ENCODE measurements at regions not wholly inside any gene's neighbourhood (a gene's known extent, or its start where the extent isn't known, plus 50 kb on each side); places are given as distances from the start of the nearest gene placed in this dataset.
A peak's percentile ranks its signal among the peaks of the same experiment; 100 is the strongest.

DNA sequence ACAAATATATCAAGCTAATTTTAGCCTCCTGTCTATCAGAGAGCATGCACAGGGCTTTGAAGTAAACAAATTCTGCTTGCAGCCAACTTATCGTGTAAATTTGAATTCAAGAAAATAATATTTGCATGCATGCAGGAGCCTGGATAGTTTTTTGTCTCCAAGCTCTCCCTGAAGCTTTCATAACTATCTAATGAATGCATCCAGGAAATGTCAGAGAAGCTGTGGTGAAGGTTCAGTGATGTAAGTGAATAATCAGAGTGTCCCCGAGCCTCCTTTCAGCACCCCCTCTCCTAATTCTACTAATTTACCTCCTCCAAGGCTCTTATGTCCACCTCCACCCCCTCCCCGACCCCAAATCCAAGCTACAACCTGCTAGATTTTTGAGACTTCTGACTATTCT lies 172.0 kb upstream of the ZNF32 start:
- no peak for DNase-seq (ENCODE audit: low read depth in 2 of 2)

DNA sequence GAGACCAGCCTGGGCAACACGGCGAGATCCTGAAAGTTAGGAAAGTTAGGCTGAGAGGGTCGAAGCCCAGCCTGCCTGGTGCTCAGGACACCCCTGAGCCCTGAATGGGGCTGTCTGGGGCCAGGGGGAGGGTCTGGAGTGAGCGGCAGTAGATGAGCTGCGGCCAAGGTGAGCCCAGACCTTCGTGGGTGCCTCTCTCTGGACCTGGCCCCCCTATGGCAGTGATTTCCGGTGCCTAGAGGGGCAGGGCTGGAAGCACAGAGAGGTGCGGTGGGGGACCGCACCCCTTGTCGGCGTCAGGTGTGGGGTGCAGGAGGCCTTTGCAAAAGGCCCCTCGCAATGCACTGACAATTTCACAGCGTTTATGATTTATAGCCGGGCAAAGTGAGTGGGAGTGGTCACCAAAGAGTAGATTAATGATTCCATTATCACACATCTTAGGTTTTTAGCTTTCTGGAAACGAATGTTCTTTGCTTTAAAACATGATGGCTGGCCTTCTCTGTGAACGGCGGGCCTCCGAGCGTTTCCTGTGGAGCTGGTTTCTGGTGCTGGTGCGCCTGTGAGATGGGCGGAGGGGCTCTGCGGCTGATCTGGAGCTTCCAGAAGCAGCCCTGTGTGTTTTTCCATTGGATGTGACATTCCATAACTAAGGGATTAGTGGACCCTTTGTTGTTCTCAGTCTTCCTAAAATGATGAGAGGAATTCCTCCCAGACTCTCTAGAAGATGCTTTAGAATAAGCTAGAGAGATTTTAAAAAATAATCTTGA lies 171.0 kb upstream of the ZNF32 start:
- DNase-seq (ENCODE audit: low read depth in 2 of 2), result no peak

DNA sequence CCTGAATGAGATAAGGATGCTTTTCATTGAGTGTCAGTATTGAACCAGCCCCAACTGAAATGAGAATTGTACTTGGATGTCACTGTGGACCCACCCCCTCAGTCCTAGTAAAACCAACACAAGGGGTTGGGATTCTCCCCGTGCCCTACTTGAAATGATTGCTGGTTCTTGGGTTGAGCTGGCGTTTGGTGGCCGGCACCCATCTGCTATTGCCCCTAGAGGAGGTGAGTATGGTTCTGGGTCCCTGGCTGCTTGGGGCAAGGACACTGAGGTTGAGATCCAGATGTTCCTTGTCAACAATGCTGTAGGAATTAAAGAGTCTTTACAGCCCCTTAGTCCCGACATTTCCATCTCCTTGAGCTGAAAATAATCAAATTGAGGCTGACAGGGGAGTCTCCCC lies 170.0 kb upstream of the ZNF32 start:
- DNase-seq (ENCODE audit: low read depth in 2 of 2), result no peak

DNA sequence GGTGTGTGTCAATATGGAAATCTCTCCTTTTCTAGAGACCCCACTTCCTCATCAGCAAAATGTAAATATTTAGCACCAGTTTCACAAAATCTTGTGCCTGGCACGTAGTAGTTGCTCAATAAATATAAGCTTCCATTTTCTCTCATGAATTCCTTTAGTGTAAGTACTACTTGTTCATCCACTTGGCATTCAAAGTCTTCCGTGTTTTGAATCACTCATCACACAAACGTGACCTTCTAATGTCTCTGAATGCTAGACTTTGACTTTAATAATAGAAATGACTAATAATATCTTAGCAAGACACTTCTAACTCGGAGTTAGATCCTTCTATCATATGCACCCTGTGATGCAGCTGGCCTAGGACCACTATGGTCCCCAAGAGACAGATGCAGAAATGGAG lies 168.7 kb upstream of the ZNF32 start:
- no peak for DNase-seq (ENCODE audit: low read depth in 2 of 2)

DNA sequence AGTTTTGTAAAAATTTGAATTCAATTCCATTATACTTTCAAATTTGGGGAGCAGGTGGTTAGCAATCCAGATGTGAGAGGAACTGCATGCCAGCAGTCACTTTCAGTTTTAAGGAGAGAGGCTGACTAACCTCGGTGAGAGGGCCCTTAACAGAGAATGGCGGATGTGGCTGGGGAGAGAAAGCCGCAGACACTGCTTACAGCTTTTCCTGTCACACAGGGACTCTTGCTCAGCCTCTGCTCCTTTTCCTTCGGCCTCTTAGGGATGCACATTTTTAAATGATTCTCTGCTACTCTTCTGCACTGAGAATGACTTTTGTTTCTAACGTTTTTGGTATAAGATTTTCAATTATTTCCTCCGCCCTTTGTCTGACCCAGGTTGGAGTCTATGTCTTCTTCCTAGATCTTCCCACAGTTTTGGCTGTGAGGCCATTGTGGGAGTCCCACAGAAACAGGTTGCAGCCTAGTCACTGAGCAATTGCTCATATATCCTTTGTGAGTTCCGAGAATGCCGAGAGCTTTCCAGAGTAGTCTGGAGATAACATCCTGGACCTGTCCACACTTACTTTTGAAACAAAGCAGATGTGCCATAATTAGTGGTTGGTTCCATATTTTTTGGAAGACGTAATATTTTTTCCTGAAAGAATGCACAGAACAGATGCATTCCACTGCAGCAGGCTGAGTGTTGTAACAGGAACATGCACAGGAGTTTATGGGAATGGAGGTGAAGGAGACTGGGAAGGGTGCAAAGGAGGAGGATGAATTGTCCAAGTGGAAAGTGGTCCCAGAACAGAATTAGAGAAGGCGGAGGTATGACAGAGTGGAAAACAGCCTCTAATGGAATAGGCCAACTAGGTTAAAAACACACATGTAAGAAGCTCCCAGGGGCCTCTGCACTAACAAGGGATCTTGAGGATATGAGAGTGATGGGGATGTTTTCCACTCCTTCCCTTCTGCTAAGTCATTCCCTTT lies 168.0 kb upstream of the ZNF32 start:
- DNase-seq (ENCODE audit: low read depth in 2 of 2), result peak; percentile 66 to 73

DNA sequence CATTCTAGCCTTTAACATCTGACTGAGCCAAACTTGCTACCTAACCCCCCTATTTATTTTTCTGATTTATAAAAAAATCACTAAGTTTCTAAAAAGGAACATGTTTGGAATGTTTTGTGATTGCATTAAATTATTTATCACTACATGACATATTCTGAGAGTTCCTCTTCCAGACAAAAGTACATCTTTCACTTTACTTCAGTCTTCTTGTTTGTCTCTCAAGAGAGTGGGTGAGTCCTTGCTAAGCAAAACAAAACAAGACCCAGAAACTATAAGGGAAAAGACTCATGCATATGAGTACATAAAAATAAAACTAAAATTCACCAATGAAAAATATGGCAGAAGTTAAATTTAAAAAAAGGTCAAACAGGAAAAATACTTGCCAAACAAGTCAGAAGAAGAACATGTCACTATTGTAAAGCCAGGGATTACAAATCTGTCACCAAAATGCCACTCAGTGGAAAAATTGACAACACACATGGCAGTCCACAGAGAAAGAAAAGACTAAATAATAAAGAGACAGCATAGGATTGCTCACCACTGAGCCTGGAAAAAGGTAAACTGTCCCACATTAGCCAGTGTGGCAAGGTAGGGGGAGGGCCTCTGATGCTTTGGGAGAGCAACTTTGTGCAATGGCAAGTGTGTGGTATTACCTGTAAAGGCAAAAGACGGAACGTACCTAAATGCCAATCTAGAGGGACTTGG lies 166.7 kb upstream of the ZNF32 start:
- no peak for DNase-seq (ENCODE audit: low read depth in 2 of 2)

DNA sequence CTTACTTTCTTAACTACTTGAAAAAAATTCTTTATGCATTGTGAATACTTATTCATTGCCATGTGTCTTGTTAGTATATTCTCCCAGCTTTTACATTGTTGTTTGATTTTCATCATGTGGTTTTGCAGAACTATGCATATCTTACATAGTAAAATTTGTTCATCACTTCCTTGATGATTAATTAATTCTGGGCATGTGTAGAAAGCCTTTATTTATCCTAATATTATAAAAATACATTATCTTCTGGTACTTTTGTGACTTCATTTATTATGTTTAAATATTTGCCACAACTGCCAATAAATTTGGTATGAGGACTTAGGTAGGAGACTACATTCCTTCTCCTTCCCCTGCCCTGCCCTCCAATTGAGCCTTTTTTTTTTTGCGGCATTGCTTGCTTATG lies 166.0 kb upstream of the ZNF32 start:
- no peak for DNase-seq (ENCODE audit: low read depth in 2 of 2)

DNA sequence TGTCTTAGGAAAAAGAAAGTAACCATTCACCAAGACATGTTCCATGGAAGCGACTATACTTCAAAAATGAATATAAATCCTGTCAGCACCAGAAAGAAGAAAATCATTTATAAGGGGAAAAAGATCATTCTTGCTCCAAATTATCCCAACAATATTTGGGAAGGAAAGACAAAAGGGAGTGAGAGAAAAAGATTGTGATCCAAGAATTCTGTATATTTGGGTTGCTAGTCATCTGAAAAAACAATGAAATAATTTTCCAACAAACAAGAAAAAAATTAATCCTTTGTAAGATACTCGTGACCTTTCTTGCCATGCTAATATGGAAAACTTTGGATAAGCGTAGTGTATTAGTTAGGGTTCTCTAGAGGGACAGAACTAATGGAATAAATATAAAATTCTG lies 163.2 kb upstream of the ZNF32 start:
- no peak for DNase-seq (ENCODE audit: low read depth in 2 of 2)

DNA sequence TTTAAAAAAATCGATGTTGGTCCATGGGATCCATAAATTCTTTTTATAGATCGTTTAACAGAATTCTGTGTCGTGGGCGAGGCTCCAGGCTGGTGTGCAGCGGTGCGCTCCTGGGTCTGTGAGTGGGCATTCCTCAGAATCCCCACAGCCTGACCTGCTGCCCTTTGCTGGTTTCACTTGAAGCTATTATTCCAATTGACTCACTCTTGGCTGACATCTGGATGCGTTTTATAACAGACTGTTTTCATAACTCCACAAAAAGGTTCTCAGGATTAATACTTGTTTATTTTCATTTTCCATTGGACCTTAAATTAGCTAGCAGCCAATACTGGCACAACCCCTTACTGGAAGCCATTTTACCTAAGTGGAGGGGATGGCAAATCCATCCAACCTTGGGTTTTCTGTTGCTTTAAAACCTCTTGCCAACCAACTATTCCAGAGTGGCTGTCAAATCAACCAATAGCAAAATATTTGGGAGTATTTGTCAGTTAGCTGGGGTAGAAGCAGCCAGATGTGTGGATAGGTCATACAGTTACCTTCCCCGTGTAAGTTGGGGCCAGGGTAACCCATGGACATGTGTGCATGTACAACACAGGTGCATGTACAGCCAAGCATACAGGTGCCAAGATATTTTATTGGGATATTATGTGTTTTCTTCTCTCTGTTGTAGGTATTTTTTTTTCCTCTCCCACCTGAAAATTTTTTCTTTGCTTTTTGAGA lies 160.7 kb upstream of the ZNF32 start:
- no peak for DNase-seq (ENCODE audit: low read depth in 2 of 2)

DNA sequence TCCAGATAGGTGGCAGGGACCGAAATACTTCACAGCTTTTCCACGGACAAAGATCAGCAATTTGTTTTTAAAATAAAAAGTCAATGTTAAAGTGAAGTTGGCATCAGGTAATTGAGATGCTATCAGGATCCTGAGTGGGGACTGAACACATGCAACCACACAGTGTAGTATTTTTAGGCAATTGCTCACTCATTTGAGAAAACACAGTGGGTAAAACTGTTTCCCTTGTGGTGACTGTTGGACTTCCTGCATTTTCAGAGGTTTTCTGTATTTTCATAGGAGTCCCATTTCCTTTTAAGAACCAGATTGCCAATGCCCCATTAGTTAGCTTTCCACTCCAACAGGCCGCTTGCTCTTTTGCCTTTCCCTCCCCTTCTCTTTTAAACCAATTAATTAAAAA lies 159.5 kb upstream of the ZNF32 start:
- DNase-seq (ENCODE audit: low read depth in 2 of 2), result no peak

DNA sequence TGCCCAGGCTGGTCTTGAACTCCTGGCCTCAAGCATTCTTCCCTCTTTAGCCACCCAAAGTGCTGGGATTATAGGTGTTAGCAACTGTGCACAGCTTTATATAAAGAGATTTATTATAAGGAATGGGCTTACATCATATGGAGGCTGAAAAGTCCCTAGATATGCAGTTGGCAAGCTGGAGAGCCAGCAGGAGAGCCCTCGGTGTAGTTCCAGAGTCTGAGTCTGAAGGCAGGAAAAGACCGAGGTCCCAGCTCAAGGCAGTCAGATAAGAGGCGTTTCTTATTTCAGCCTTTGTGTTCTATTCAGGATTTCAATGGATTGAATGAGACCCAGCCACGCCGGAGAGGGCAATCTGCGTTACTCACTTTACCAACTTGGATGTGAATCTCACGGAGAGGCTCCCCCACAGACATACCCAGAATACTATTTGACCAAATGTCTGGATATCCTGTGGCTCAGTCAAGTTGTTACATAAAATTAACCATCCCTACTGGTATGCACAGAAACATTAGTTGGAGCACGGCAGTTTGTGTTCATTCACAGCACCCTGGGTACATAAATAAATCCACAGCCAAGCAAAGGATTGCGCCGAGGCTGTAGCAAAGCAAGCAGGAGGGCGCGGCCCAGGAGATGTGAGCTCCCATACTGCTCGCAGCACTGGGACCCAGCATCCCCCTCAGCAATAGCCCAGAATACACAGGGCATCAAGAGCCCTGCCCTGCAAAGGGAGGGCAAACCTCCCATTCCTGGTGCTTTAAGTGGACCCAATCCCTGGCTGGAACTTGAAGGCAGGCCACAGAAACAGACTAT lies 158.4 kb upstream of the ZNF32 start:
- no peak for DNase-seq (ENCODE audit: low read depth in 2 of 2)

DNA sequence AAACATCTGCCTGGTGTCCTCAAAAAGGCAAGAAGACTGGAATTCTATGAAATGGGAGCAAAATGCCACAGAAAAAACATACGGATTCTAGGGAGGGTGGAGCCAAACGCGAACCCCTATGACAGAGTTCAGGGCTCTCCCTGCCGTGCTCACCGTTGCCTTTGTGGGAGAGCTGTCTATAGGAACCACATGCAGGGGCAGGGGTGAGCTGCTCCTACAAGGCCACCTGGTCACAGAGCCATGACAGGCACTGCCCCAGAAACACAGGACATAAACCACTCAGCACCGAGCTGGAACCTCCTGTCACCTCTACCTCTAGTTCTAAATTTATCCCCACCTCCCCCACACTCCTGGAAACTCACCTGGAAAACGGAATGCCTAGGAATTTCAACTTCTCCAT lies 155.1 kb upstream of the ZNF32 start:
- no peak for DNase-seq (ENCODE audit: low read depth in 2 of 2)

DNA sequence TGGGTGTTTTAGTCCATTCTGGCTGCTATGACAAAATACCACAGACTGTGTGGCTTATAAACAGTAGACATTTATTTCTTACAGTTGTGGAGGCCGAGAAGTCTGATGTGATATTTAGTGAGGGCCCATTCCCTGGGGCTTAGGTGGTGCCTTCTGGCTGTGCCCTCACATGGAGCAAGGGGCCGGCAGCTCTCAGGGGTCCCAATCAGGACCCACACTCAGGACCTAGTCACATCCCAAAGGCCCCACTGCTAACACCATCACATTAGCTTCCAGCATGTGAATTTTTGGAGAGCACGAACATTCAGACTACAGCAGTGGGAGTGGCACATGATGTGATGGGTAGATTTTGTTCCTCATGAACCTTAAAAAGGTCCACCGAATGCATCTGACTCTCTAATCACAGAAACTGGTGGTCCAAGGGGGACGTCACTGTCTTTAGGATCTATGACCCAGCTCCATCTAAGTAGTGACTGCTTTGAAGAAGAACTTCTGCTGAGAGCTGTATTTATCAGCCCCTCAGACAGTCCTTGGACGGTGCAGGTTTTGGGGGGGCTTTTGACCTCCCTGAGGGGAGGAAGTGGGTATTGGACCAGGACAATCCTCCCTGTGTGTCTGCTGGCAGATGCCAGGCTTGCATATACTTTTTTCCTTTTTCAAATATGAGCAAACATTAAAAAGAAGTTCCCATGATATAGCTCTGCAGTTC lies 154.5 kb upstream of the ZNF32 start:
- DNase-seq (ENCODE audit: low read depth in 2 of 2), result no peak

DNA sequence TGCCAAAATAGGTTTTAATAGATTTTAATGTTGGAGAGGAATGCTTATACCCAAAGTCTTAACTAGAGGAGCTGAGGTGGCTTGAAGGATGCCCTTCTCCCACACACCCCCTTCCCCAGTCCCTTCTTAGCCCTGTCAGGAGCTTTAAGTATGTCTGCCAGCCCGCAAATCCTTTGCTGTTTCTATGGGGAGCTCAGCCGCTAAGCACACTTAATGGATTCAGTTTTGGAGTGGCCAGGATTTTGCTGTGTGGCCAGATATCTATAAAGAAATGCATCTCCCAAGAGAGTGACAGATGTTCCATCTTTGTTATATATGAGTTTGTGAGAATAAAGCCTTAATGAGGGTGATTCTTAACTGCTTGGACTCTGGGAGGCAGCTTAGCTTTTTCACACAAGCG lies 152.9 kb upstream of the ZNF32 start:
- no peak for DNase-seq (ENCODE audit: low read depth in 2 of 2)

DNA sequence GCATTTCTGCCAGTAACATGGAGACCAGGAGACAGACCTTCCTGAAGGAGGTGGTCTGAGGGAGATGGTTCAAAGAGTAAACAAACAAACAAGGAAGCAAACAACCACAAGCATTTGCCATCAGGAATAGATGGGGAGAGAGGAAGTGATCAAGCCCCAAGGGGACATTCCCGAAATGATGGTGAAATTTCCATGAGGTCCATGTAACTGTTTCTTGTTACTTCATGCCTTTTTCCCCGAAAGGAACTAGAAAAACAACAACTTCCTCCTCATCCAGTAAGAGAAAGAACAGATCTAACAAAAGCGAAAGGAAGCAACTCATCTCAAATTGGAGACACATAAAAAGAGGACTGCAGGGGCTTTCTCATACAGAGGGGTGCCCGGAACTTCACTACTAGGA lies 152.5 kb upstream of the ZNF32 start:
- DNase-seq (ENCODE audit: low read depth in 2 of 2), result no peak

DNA sequence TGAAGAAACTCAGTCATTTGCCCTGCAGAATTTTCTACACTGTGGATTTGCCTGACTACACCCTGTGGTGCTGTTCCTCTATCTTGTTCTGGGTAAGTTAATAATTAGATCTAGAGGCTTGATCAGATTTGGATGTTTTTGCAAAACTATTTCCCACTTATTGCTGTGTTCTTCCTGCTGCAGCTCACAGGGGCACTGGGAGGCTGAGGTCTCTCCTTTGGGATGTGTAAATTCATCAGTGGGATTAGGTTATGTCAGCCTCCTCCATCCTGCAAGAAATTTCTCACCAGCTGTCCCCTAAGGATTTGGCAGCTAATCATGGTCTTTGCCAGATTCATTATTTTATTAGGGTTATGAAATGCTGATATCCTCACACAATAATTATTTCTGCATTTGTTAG lies 148.1 kb upstream of the ZNF32 start:
- no peak for DNase-seq (ENCODE audit: low read depth in 2 of 2)

DNA sequence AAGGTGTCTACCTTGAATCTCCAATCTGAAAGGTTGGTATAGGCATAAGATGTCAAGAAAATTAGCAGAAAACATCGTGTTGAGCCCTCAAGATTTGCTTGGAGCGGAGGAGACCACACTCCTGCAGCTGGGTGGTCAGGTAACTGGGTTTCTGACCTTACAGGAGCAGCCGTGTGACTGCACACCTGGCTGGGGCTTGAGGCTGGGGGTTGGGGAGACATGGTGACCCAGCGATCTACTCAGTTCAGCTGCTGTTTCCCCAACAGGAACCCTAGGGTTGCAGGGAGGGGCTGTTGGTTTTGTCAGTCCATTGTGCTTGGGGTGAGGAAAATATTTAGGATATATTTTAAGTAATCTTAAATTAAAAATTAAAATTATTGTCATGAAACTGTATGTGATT lies 147.0 kb upstream of the ZNF32 start:
- no peak for DNase-seq (ENCODE audit: low read depth in 2 of 2)

DNA sequence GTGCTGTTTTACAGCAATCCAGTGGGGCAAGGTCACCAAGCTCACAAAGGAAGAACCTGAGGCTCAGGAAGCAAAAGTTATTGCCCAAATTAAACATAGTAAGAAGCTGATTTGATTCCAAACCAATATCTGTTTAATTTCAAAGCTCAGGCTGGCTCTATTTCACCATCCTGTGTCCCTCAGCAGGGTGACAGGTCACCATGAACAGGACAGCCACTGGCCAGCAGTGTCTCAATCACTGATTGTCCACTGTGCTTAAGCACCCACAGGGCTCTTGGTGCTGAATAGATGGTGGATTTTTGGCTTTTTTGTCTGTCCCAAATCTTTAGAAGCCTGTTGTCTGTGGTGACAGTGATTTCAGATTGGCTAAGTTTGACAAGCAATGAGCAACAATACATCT lies 146.4 kb upstream of the ZNF32 start:
- no peak for DNase-seq (ENCODE audit: low read depth in 2 of 2)

DNA sequence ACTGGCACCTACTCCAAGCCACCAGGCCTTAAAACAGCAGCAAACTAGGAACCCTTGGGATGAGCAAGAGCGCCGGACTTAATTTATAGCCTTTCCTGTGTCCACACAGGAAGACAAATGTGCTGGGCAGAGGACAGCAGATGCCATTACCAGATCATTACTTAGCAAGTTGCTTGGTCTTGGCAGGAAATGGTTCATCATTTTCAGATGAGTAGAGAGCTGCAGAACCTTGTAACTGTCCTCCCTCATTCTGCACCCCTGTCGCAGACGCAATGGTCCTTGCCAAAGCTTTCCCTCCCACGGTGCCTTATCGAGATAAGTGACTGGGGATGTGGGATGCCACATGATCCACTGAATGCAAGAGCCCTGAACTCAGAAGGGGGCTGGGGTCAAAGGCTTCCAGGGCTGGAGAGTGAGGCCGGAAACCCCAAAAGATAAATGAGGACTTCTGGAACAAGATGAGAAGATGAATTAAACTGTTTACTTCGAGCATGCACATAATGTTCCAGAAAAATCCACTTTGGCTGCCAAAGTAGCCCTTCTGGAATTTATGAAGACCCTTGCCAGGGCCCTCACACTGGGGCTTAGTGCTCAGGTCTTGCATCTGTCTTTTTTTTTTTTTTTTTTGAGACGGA lies 145.6 kb upstream of the ZNF32 start:
- no peak for DNase-seq (ENCODE audit: low read depth in 2 of 2)

DNA sequence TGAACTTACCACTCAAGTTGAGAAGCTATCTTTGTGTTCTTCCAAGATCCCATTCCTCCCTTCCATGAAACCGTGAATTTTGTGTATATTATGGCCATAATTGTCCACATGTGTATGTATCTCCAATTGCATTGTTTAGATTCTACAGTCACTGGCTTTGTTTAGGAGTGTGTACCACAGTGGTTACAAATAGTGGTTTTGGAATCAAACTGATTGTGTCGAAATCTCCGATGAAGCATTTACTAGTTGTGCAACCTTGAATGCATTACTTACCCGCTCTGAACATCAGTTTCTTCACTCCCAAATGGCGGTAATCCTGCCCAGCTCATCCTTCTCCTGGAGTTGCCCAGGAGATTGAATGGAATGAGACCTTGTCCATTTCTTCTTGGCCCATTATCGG lies 145.0 kb upstream of the ZNF32 start:
- DNase-seq (ENCODE audit: low read depth in 2 of 2), result no peak

Measured in stimulated activated CD8-positive, alpha-beta memory T cell treated with anti-CD3 and anti-CD28 coated beads, Interleukin-7, amount 100 ng/mL, for 4 hours (primary cell).